OCI-LY7 (cell line): ENCODE measurements at regions not wholly inside any gene's neighbourhood (a gene's known extent, or its start where the extent isn't known, plus 50 kb on each side); places are given as distances from the start of the nearest gene placed in this dataset.

ENCODE experiments used
- BruUV-seq: library from RNA; stranded (reverse); fragments of 400-500 nt; replicated peaks from 2 replicates; lab custom pipeline; 2021; lab: Mats Ljungman, UMichigan
- CTCF ChIA-PET: fragments of 300-600 bp; sonication (Branson Sonifier 250); formaldehyde crosslinking; loops from one replicate; lab custom pipeline; 2022; ENCODE audit warnings: antibody characterized with exemption; ENCODE audit not compliant: unreplicated experiment; lab: Charles Lee
- POLR2A ChIA-PET: fragments of 300-600 bp; sonication (Branson Sonifier 250); formaldehyde crosslinking; loops from one replicate; lab custom pipeline; 2022; ENCODE audit warnings: antibody characterized with exemption; lab: Charles Lee
- DNase-seq: peaks from one replicate; pipeline ENCODE4 v3.0.0-alpha.2; 2015; ENCODE audit warnings: low spot score
- H2AFZ ChIP-seq: fragments of 200-600 bp; sonication (generic), shearing (Covaris generic); 2 replicates; pipeline ENCODE4 v1.6.1; 2014; ENCODE audit warnings: mild to moderate bottlenecking, antibody characterized with exemption, low read length, moderate library complexity
- H3K27ac ChIP-seq: fragments of 200-600 bp; sonication (generic); 2 replicates; pipeline ENCODE4 v1.5.1; 2014; ENCODE audit warnings: mixed run types, low read depth, mild to moderate bottlenecking, moderate library complexity, low read length, inconsistent platforms; ENCODE audit not compliant: poor library complexity, severe bottlenecking
- H3K36me3 ChIP-seq: fragments of 200-600 bp; sonication (generic); 2 replicates; pipeline ENCODE4 v1.6.1; 2014; ENCODE audit warnings: mild to moderate bottlenecking, antibody characterized with exemption, low read length, moderate library complexity, mixed read lengths; ENCODE audit not compliant: insufficient read depth
- H3K4me1 ChIP-seq: fragments of 200-600 bp; sonication (generic); 2 replicates; pipeline ENCODE4 v1.5.1; 2014; ENCODE audit warnings: mild to moderate bottlenecking, low read length; ENCODE audit not compliant: insufficient read depth, poor library complexity, severe bottlenecking
- H3K4me2 ChIP-seq: fragments of 200-600 bp; sonication (generic); 2 replicates; pipeline ENCODE4 v1.6.1; 2014; ENCODE audit warnings: mild to moderate bottlenecking, low read length
- H3K4me3 ChIP-seq: fragments of 200-600 bp; sonication (generic); 2 replicates; pipeline ENCODE4 v1.5.1; 2014; ENCODE audit warnings: mild to moderate bottlenecking, low read depth, low read length; ENCODE audit not compliant: poor library complexity, severe bottlenecking
- H3K79me2 ChIP-seq: fragments of 200-600 bp; sonication (generic); 2 replicates; pipeline ENCODE4 v1.6.1; 2016; ENCODE audit warnings: low read depth, mild to moderate bottlenecking, low read length, moderate library complexity, mixed read lengths; ENCODE audit not compliant: insufficient read depth
- H3K9me2 ChIP-seq: fragments of 200-600 bp; sonication (generic); 2 replicates; pipeline ENCODE4 v1.6.1; 2016; ENCODE audit warnings: mild to moderate bottlenecking, low read length, mixed read lengths; ENCODE audit not compliant: insufficient read depth
- H3K9me3 ChIP-seq: fragments of 200-600 bp; sonication (generic); 2 replicates; pipeline ENCODE4 v1.6.1; 2014; ENCODE audit warnings: mild to moderate bottlenecking, mixed run types, low read length, mixed read lengths
- H4K20me1 ChIP-seq: fragments of 200-600 bp; sonication (generic); 2 replicates; pipeline ENCODE4 v1.6.1; 2014; ENCODE audit warnings: mild to moderate bottlenecking, antibody characterized with exemption, low read length, moderate library complexity, mixed read lengths; ENCODE audit not compliant: insufficient read depth
- CTCF ChIP-seq: fragments of 200-600 bp; sonication (generic); conservative IDR thresholded peaks from 2 replicates; pipeline ENCODE4 v1.5.1; 2014; ENCODE audit warnings: mild to moderate bottlenecking, antibody characterized with exemption, low read length, moderate library complexity, mixed read lengths
- EZH2phosphoT487 ChIP-seq: fragments of 200-600 bp; sonication (generic); IDR thresholded peaks from 2 replicates; pipeline ENCODE4 v1.6.1; 2018; ENCODE audit warnings: low read depth, borderline replicate concordance, mild to moderate bottlenecking, mixed run types, antibody characterized with exemption, low read length, moderate library complexity, mixed read lengths
- intact Hi-C: fragments of 100-400 bp; cut with micrococcal nuclease; formaldehyde crosslinking; loops from one replicate; pipeline ENCODE4 v1.10.0; 2022; ENCODE audit not compliant: unreplicated experiment

GRCh38 chr1:82946096-82946605 is 1052.8 kb downstream of the TTLL7 start:
- Histone ChIP-seq H3K4me3 (no peak overlapping the region), H3K27ac (no peak overlapping the region)

GRCh38 chr1:82944822-82945221 is 1054.1 kb downstream of the TTLL7 start:
- H3K27ac ChIP-seq, result no peak overlapping the region
- no peak overlapping the region for H3K4me3 ChIP-seq
- H3K36me3 ChIP-seq, result no peaks in the 10 kb centered on the region
- no peaks in the 10 kb centered on the region for H3K9me2 ChIP-seq
- H3K4me2 ChIP-seq, result no peak overlapping the region
- no peak for TF ChIP-seq EZH2phosphoT487
- TF ChIP-seq CTCF, result no peak
- H3K9me3 ChIP-seq, result no peaks in the 10 kb centered on the region
- ChIA-PET POLR2A (no interaction called here), CTCF (no interaction called here)
- H2AFZ ChIP-seq, result no peak overlapping the region
- no peaks in the 10 kb centered on the region for H4K20me1 ChIP-seq
- no peaks in the 10 kb centered on the region for H3K79me2 ChIP-seq
- H3K4me1 ChIP-seq, result no peaks in the 10 kb centered on the region
- intact Hi-C loops, result no loop called here
- no TSS peak for BruUV-seq
- no peak for DNase-seq

More at GRCh38 chr1:82946096-82946605, 1052.8 kb downstream of the TTLL7 start:
- no peaks in the 10 kb centered on the region for H3K4me1 ChIP-seq
- no peak for DNase-seq
- no peaks in the 10 kb centered on the region for H3K36me3 ChIP-seq
- intact Hi-C loops, result no loop called here
- ChIA-PET POLR2A (no interaction called here), CTCF (no interaction called here)
- H2AFZ ChIP-seq, result no peak overlapping the region
- no TSS peak for BruUV-seq
- no peak overlapping the region for H3K4me2 ChIP-seq
- no peaks in the 10 kb centered on the region for H3K79me2 ChIP-seq
- TF ChIP-seq EZH2phosphoT487 (no peak), CTCF (no peak)
- H3K9me3 ChIP-seq, result no peaks in the 10 kb centered on the region
- no peaks in the 10 kb centered on the region for H4K20me1 ChIP-seq
- H3K9me2 ChIP-seq, result no peaks in the 10 kb centered on the region

- TF ChIP-seq CTCF (no peak), EZH2phosphoT487 (no peak)
- CTCF ChIA-PET, result no interaction called here
- Histone ChIP-seq H3K36me3 (no peaks in the 10 kb centered on the region), H3K4me3 (no peak overlapping the region), H3K4me2 (no peak overlapping the region), H3K9me2 (no peaks in the 10 kb centered on the region), H2AFZ (no peak overlapping the region), H4K20me1 (no peaks in the 10 kb centered on the region), H3K9me3 (no peaks in the 10 kb centered on the region), H3K27ac (no peak overlapping the region), H3K4me1 (no peaks in the 10 kb centered on the region), H3K79me2 (no peaks in the 10 kb centered on the region)
- intact Hi-C loops, result no loop called here
- BruUV-seq, result no TSS peak
- POLR2A ChIA-PET, result no interaction called here
- DNase-seq, result no peak
These were observed 1064.9 kb downstream of the TTLL7 start for GRCh38 chr1:82934074-82934473.
